CD14-positive monocyte (primary cell): ENCODE measurements at regions not wholly inside any gene's neighbourhood (a gene's known extent, or its start where the extent isn't known, plus 50 kb on each side); places are given as distances from the start of the nearest gene placed in this dataset.

Experiments
- DNase-seq, 3 donors: peaks; one replicate each; pipeline ENCODE4 v3.0.0-alpha.2; 2011 to 2022
- H2AFZ ChIP-seq: 2 replicates; pipeline ENCODE4 v1.6.0; 2012; ENCODE audit warnings: mild to moderate bottlenecking, low read depth, low read length, inconsistent platforms; ENCODE audit not compliant: insufficient read depth, poor library complexity, severe bottlenecking
- H3K27ac ChIP-seq, 2 donors: 1 replicate in 1 of 2; 2 replicates in 1 of 2; pipeline ENCODE4 v1.5.1; 2012 to 2013; ENCODE audit warnings: low read length in 2 of 2, control low read depth in 1 of 2, inconsistent platforms in 1 of 2, low read depth in 1 of 2, mild to moderate bottlenecking in 1 of 2
- H3K27me3 ChIP-seq, 2 donors: one replicate each; pipeline versions ENCODE4 v1.6.0 to v1.6.1; 2011 to 2013; ENCODE audit warnings: low read length in 2 of 2; ENCODE audit not compliant: control insufficient read depth in 2 of 2, insufficient read depth in 2 of 2
- H3K36me3 ChIP-seq, 2 donors: replicated peaks in 1 of 2; 1 replicate in 1 of 2; 2 replicates in 1 of 2; pipeline versions ENCODE4 v1.5.1 to v1.6.1; 2012 to 2013; ENCODE audit warnings: low read length in 2 of 2, control low read depth in 1 of 2, inconsistent platforms in 1 of 2, mild to moderate bottlenecking in 1 of 2; ENCODE audit not compliant: insufficient read depth in 2 of 2, control insufficient read depth in 1 of 2
- H3K4me1 ChIP-seq, 2 donors: 1 replicate in 1 of 2; 2 replicates in 1 of 2; pipeline versions ENCODE4 v1.5.1 to v1.6.1; 2012 to 2013; ENCODE audit warnings: low read length in 2 of 2, control low read depth in 1 of 2, inconsistent platforms in 1 of 2, mild to moderate bottlenecking in 1 of 2, moderate library complexity in 1 of 2; ENCODE audit not compliant: insufficient read depth in 2 of 2, control insufficient read depth in 1 of 2
- H3K4me2 ChIP-seq: replicated peaks from 2 replicates; pipeline ENCODE3; 2012; ENCODE audit warnings: low read length, moderate library complexity, mild to moderate bottlenecking; ENCODE audit not compliant: poor library complexity, severe bottlenecking; ENCODE audit errors: extremely low read depth
- H3K4me3 ChIP-seq, 3 experiments: fragments of 200-600 bp in 1 of 3; sonication (generic) in 1 of 3; replicated peaks in 1 of 3; 1 replicate in 2 of 3; 2 replicates in 1 of 3; pipeline ENCODE4 v1.5.1; 2011 to 2013; ENCODE audit warnings: low read length in 3 of 3, mild to moderate bottlenecking in 3 of 3, control low read depth in 2 of 3, low read depth in 2 of 3, inconsistent platforms in 1 of 3, moderate library complexity in 1 of 3
- H3K79me2 ChIP-seq: 2 replicates; pipeline ENCODE4 v1.6.0; 2012; ENCODE audit warnings: mild to moderate bottlenecking, control low read depth, inconsistent platforms, low read length, moderate library complexity; ENCODE audit not compliant: insufficient read depth
- H3K9ac ChIP-seq: 2 replicates; pipeline ENCODE4 v1.6.0; 2017; ENCODE audit warnings: low read length, mild to moderate bottlenecking; ENCODE audit not compliant: insufficient read depth, poor library complexity, severe bottlenecking
- H3K9me3 ChIP-seq, 2 donors: replicated peaks in 1 of 2; 1 replicate in 1 of 2; 2 replicates in 1 of 2; pipeline versions ENCODE4 v1.5.1 to v1.6.1; 2012 to 2013; ENCODE audit warnings: low read length in 2 of 2, control low read depth in 1 of 2; ENCODE audit not compliant: control insufficient read depth in 1 of 2, insufficient read depth in 1 of 2
- H4K20me1 ChIP-seq: 2 replicates; pipeline ENCODE4 v1.6.0; 2012; ENCODE audit warnings: mild to moderate bottlenecking, low read length, control low read depth, moderate library complexity; ENCODE audit not compliant: insufficient read depth
- H3K27ac Mint-ChIP-seq, 7 donors: one replicate each; pipeline ENCODE4 v1.8.0; 2020; ENCODE audit warnings: mild to moderate bottlenecking in 7 of 7, mixed read lengths in 7 of 7, moderate library complexity in 6 of 7, inconsistent platforms in 2 of 7
- H3K27me3 Mint-ChIP-seq, 3 donors: one replicate each; pipeline ENCODE4 v1.8.0; 2021 to 2022; ENCODE audit warnings: low read depth in 3 of 3, mild to moderate bottlenecking in 3 of 3, mixed read lengths in 3 of 3, moderate library complexity in 3 of 3, inconsistent platforms in 1 of 3
- H3K36me3 Mint-ChIP-seq, 2 donors: one replicate each; pipeline ENCODE4 v1.8.0; 2020; ENCODE audit warnings: mixed read lengths in 2 of 2, inconsistent platforms in 1 of 2, mild to moderate bottlenecking in 1 of 2
- H3K4me1 Mint-ChIP-seq: one replicate; pipeline ENCODE4 v1.8.0; 2020; ENCODE audit warnings: mild to moderate bottlenecking, mixed read lengths
- H3K4me3 Mint-ChIP-seq, 2 donors: one replicate each; pipeline ENCODE4 v1.8.0; 2020; ENCODE audit warnings: mild to moderate bottlenecking in 2 of 2, mixed read lengths in 2 of 2, moderate library complexity in 1 of 2
- H3K9me3 Mint-ChIP-seq, 7 donors: one replicate each; pipeline ENCODE4 v1.8.0; 2020 to 2022; ENCODE audit warnings: mixed read lengths in 7 of 7, mild to moderate bottlenecking in 6 of 7, moderate library complexity in 6 of 7, inconsistent platforms in 2 of 7
- CTCF ChIP-seq: fragments of 200-600 bp; IDR thresholded peaks from one replicate; pipeline ENCODE4 v1.8.0; 2022; ENCODE audit warnings: antibody characterized with exemption, mild to moderate bottlenecking
- WGBS: methylation state at CpG from one replicate; pipeline ENCODE4 v1.1.5; 2013; ENCODE audit warnings: missing lambda C conversion rate; ENCODE audit not compliant: insufficient coverage; 5-methylcytosine and 5-hydroxymethylcytosine counted together
- intact Hi-C, 2 donors: fragments of 100-400 bp; cut with micrococcal nuclease; formaldehyde crosslinking; loops; one replicate each; pipeline versions ENCODE4 v1.15.0 to v1.15.1; 2023

- Histone ChIP-seq H3K9ac (no peak overlapping the region), H3K36me3 (no peaks in the 10 kb centered on the region), H2AFZ (no peak overlapping the region), H3K9me3 (peaks cover 7 to 27% of the 10 kb centered on the region in 2 donors), H3K79me2 (no peaks in the 10 kb centered on the region), H3K4me1 (no peaks in the 10 kb centered on the region), H3K27ac (no peak overlapping the region), H3K4me2 (no peak overlapping the region), H3K4me3 (no peak overlapping the region), H3K27me3 (no peaks in the 10 kb centered on the region), H4K20me1 (no peaks in the 10 kb centered on the region)
- H3K27me3 Mint-ChIP-seq: no peaks in the 10 kb centered on the region
- H3K9me3 Mint-ChIP-seq: peaks cover 0 to 25% (median 11%) of the 10 kb centered on the region in 7 donors
- no peak for DNase-seq
- TF ChIP-seq CTCF: no peak
- 83% methylated on average over 7 of the region's 9 CpGs for WGBS
- H3K4me1 Mint-ChIP-seq: no peaks in the 10 kb centered on the region
- no peaks in the 10 kb centered on the region for H3K36me3 Mint-ChIP-seq
- no peak overlapping the region for H3K4me3 Mint-ChIP-seq
- no peak overlapping the region for H3K27ac Mint-ChIP-seq
- intact Hi-C loops: no loop called here
Observed at GRCh38 chr1:194616835-194617234, 1430.4 kb upstream of the B3GALT2 start.

DNA sequence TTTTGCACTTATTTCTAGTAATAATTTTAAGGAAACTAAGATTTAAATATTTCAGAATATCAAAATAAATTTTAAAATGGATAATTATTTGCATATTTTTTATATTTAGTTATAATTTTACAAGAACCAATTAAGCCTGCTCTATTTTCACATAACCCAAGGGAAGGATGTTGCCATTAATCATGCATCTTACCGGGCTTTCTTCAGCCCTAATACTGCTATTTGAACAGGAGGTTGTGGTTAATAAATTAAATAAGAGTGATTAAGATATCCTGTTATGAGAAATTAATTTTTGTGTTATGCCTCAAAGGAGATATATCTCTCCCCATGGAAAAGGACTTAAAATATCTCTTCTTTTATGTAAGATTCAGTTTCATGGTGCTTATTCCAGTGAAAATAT, 1415.8 kb upstream of the B3GALT2 start:
- no peak for DNase-seq
- Mint-ChIP-seq H3K27ac (no peak overlapping the region), H3K4me1 (no peaks in the 10 kb centered on the region), H3K9me3 (peaks cover 0 to 5% (median 3%) of the 10 kb centered on the region in 7 donors), H3K4me3 (no peak overlapping the region), H3K27me3 (no peaks in the 10 kb centered on the region), H3K36me3 (no peaks in the 10 kb centered on the region)
- no peaks in the 10 kb centered on the region for H3K36me3 ChIP-seq
- H3K79me2 ChIP-seq: no peaks in the 10 kb centered on the region
- H2AFZ ChIP-seq: no peak overlapping the region
- H4K20me1 ChIP-seq: no peaks in the 10 kb centered on the region
- no peaks in the 10 kb centered on the region for H3K27me3 ChIP-seq
- H3K9ac ChIP-seq: no peak overlapping the region
- H3K4me2 ChIP-seq: no peak overlapping the region
- no CpG with 5 or more reads among the region's 1 CpG for WGBS
- intact Hi-C loops: no loop called here
- no peaks in the 10 kb centered on the region for H3K4me1 ChIP-seq
- H3K4me3 ChIP-seq: no peak overlapping the region
- no peaks in the 10 kb centered on the region for H3K9me3 ChIP-seq
- no peak for TF ChIP-seq CTCF
- no peak overlapping the region for H3K27ac ChIP-seq
